BE2C (cell line): ENCODE measurements at regions not wholly inside any gene's neighbourhood (a gene's known extent, or its start where the extent isn't known, plus 50 kb on each side); places are given as distances from the start of the nearest gene placed in this dataset.

Experiments
- DNase-seq: peaks from one replicate; pipeline ENCODE4 v3.0.0-alpha.2; 2020
- H3K27me3 ChIP-seq: fragments of 250-450 bp; sonication (Bioruptor Pico); 2 replicates; pipeline ENCODE4 v1.5.1; 2020; ENCODE audit warnings: mild to moderate bottlenecking
- H3K36me3 ChIP-seq: fragments of 250-450 bp; sonication (Bioruptor Pico); 2 replicates; pipeline ENCODE4 v1.5.1; 2020; ENCODE audit warnings: mild to moderate bottlenecking
- H3K4me1 ChIP-seq: fragments of 250-450 bp; sonication (Bioruptor Pico); 2 replicates; pipeline ENCODE4 v1.5.1; 2020
- H3K4me3 ChIP-seq: 2 replicates; pipeline ENCODE4 v1.5.1; 2011; ENCODE audit warnings: low read depth, low read length
- H3K9me3 ChIP-seq: fragments of 250-450 bp; sonication (Bioruptor Pico); 2 replicates; pipeline ENCODE4 v1.5.1; 2020
- TF ChIP-seq, protein P1 (sequence below): IDR thresholded peaks from 2 replicates; pipeline ENCODE4 v1.5.1; 2012; ENCODE audit warnings: mild to moderate bottlenecking, low read depth, low read length

DNA sequence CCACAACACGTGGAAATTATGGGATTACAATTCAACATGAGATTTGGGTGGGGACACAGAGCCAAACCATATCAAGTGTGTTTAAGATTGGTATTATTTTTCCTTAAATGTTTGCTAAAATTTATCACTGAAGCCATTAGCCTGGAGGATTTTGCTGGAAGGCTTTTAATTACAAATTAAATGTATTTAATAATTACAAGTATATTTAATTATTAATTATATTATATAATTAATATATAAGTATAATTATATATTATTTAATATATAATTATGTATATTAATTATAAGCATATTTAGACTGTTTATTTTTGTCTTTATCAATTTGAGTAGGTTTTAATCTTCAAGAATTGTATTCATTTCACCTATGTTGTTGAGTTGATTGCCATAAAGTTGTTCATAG, 427.4 kb upstream of the FLRT2 start:
- H3K9me3 ChIP-seq: no peaks in the 10 kb centered on the region
- TF ChIP-seq, protein P1, sequence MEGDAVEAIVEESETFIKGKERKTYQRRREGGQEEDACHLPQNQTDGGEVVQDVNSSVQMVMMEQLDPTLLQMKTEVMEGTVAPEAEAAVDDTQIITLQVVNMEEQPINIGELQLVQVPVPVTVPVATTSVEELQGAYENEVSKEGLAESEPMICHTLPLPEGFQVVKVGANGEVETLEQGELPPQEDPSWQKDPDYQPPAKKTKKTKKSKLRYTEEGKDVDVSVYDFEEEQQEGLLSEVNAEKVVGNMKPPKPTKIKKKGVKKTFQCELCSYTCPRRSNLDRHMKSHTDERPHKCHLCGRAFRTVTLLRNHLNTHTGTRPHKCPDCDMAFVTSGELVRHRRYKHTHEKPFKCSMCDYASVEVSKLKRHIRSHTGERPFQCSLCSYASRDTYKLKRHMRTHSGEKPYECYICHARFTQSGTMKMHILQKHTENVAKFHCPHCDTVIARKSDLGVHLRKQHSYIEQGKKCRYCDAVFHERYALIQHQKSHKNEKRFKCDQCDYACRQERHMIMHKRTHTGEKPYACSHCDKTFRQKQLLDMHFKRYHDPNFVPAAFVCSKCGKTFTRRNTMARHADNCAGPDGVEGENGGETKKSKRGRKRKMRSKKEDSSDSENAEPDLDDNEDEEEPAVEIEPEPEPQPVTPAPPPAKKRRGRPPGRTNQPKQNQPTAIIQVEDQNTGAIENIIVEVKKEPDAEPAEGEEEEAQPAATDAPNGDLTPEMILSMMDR: no peak
- H3K27me3 ChIP-seq: no peaks in the 10 kb centered on the region
- DNase-seq: no peak
- no peak overlapping the region for H3K4me3 ChIP-seq
- no peaks in the 10 kb centered on the region for H3K36me3 ChIP-seq
- H3K4me1 ChIP-seq: no peaks in the 10 kb centered on the region

DNA sequence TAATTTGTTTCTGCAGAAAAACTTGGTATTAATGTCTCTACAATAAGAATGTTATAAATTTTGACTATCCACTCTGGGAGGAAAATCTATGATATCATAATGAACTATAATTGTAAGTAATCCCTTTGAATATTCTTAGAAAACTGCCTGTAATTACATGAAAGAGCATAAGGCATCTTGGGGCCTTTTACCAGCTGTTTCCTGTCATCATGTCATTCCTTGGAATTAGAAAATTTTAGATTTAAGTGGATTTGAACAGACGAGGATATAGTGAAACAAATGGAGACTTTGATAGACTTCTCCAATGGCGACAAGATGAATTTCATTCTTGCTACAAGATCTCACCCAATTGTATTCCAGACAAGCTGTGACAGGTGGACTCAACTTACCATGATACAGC, 423.4 kb upstream of the FLRT2 start:
- H3K9me3 ChIP-seq: no peaks in the 10 kb centered on the region
- H3K36me3 ChIP-seq: no peaks in the 10 kb centered on the region
- DNase-seq: no peak
- no peak overlapping the region for H3K4me3 ChIP-seq
- H3K4me1 ChIP-seq: no peaks in the 10 kb centered on the region
- H3K27me3 ChIP-seq: no peaks in the 10 kb centered on the region
- TF ChIP-seq, protein P1: no peak

DNA sequence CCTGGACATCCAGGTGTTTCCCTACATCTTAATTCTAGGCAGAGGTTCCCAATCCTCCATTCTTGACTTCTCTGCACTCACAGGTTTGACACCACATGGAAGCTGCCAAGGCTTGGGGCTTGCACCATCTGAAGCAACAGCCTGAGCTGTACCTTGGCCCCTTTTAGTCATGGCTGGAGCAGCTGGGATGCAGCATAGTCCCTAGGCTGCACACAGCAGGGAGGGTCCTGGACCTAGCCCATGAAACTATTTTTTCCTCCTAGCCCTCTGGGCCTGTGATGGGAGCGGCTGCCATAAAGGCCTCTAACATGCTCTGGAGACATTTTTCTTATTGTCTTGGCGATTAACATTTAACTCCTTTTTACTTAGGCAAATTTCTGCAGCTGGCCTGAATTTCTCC, 417.2 kb upstream of the FLRT2 start:
- no peak for DNase-seq
- no peaks in the 10 kb centered on the region for H3K36me3 ChIP-seq
- TF ChIP-seq, protein P1: no peak

DNA sequence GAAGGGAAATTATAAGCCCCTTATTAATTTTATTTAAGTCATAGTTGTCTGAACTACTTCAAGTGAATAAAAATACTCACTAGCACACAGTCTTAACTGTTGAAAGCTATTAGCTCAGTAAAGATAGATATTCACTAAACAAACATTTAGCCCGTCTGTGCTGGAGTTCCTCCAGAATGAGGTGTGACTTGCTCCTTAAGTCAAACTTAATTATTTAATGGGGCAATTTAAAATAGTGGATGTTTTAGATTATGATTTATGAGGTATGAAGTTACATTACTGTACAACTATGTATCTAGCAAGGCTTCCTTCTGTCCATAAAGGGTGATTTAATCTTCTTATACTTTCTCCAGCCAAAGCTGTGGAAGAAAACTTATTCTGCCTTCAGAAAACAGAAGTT, 414.0 kb upstream of the FLRT2 start:
- no peaks in the 10 kb centered on the region for H3K4me1 ChIP-seq
- no peaks in the 10 kb centered on the region for H3K27me3 ChIP-seq
- H3K4me3 ChIP-seq: no peak overlapping the region
- DNase-seq: no peak
- H3K36me3 ChIP-seq: no peaks in the 10 kb centered on the region
- TF ChIP-seq, protein P1: no peak
- no peaks in the 10 kb centered on the region for H3K9me3 ChIP-seq

More for the DNA sequence above, 417.2 kb upstream of the FLRT2 start:
- Histone ChIP-seq H3K9me3 (no peaks in the 10 kb centered on the region), H3K4me3 (no peak overlapping the region), H3K4me1 (no peaks in the 10 kb centered on the region), H3K27me3 (no peaks in the 10 kb centered on the region)

DNA sequence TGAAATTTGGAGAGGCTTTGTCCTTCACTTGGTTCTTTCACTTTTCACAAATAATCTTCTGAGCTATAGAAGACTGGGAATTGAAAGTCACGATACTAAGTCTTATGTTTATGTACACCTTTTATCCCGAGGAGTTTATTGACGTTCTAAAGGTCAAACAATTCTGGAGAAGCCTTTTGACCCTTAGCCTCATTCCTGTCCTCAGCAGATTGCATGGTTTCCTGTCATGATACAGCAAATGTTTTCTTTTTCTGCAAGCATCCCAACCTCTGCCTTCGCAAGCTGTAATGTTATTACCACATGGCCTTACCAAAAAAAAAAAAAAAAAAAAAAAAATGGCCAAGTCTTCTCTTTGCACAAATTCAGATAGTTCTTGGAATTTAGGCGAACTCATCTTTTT, 411.7 kb upstream of the FLRT2 start:
- DNase-seq: no peak
- no peaks in the 10 kb centered on the region for H3K9me3 ChIP-seq
- no peaks in the 10 kb centered on the region for H3K27me3 ChIP-seq
- H3K36me3 ChIP-seq: no peaks in the 10 kb centered on the region
- no peak overlapping the region for H3K4me3 ChIP-seq
- TF ChIP-seq, protein P1: no peak
- no peaks in the 10 kb centered on the region for H3K4me1 ChIP-seq

DNA sequence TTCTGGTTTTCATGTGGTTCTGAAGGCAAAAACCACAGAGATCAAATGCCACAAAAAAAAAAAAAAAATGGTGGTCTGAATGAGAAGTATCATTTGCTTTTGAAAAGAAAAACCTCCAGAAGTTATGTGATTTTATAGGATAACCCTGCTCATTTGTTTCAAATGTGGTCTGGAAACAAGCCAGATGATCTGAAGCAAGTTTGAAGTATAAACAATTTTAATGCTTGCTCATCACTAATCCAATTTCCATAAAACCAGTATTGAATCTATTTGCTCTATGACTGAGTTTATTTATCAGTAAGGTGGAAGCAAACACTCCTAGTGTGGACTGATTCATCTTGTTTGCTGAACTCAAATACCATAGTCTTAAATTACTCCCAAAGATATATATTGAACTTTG, 407.3 kb upstream of the FLRT2 start:
- DNase-seq: no peak
- Histone ChIP-seq H3K4me1 (no peaks in the 10 kb centered on the region), H3K27me3 (no peaks in the 10 kb centered on the region), H3K36me3 (no peaks in the 10 kb centered on the region), H3K9me3 (no peaks in the 10 kb centered on the region), H3K4me3 (no peak overlapping the region)
- TF ChIP-seq, protein P1: no peak
